Large intestine (tissue), 3 donors: ENCODE measurements at regions not wholly inside any gene's neighbourhood (a gene's known extent, or its start where the extent isn't known, plus 50 kb on each side); places are given as distances from the start of the nearest gene placed in this dataset.
A peak's percentile ranks its signal among the peaks of the same experiment; 100 is the strongest.

Source experiments
- DNase-seq, 2 donors: peaks; one replicate each; pipeline versions ENCODE4 v3.0.0 to v3.0.0-alpha.2; 2013
- H3K27ac ChIP-seq: one replicate; pipeline ENCODE4 v1.5.1; 2013; ENCODE audit warnings: low read length
- H3K27me3 ChIP-seq: 2 replicates; pipeline ENCODE4 v1.6.1; 2013; ENCODE audit warnings: low read length; ENCODE audit not compliant: control insufficient read depth, insufficient read depth
- H3K36me3 ChIP-seq: 2 replicates; pipeline ENCODE4 v1.6.1; 2013; ENCODE audit warnings: low read length; ENCODE audit not compliant: control insufficient read depth, insufficient read depth
- H3K4me1 ChIP-seq: one replicate; pipeline ENCODE4 v1.6.1; 2013; ENCODE audit warnings: low read length; ENCODE audit not compliant: control insufficient read depth, insufficient read depth
- H3K4me3 ChIP-seq: one replicate; pipeline ENCODE4 v1.5.1; 2013; ENCODE audit warnings: low read length
- H3K9me3 ChIP-seq: one replicate; pipeline ENCODE4 v1.6.1; 2013; ENCODE audit warnings: mild to moderate bottlenecking, low read depth, low read length, moderate library complexity; ENCODE audit not compliant: control insufficient read depth
- WGBS: methylation state at CpG from one replicate; pipeline ENCODE4 v1.1.5; 2013; ENCODE audit warnings: low lambda C conversion rate; ENCODE audit not compliant: insufficient coverage; 5-methylcytosine and 5-hydroxymethylcytosine counted together

DNA sequence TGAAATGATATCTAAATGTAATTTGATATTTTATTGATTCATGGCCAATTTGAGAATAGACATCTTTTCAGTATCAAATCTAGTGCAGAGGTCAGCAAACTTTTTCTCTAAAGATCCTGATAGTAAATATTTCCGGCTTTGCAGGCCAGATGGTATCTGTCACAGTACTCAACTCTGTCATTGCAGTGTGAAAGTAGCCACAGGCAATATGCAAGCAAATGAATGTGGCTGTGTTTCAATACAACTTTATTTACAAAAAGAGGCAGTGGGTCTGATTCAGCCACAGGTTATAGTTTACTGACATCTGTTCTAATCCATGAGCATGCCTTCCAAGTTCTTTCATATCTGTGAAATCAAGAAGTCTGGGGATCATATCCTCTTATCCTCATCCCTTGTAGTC lies 221.2 kb downstream of the PRDM2 start:
- Histone ChIP-seq H3K27ac (no peak overlapping the region), H3K9me3 (no peaks in the 10 kb centered on the region), H3K27me3 (no peaks in the 10 kb centered on the region), H3K36me3 (no peaks in the 10 kb centered on the region), H3K4me3 (no peak overlapping the region), H3K4me1 (peaks cover 17% of the 10 kb centered on the region)
- DNase-seq = no peak
- no CpG with 5 or more reads among the region's 1 CpG for WGBS

GRCh38 chr1:13922466-13923110 lies 222.6 kb downstream of the PRDM2 start:
- WGBS = no CpG with 5 or more reads among the region's 5 CpGs

GRCh38 chr1:13926556-13926955 lies 226.6 kb downstream of the PRDM2 start:
- Histone ChIP-seq H3K9me3 (no peaks in the 10 kb centered on the region), H3K36me3 (no peaks in the 10 kb centered on the region), H3K4me1 (peaks cover 8% of the 10 kb centered on the region), H3K27me3 (no peaks in the 10 kb centered on the region), H3K4me3 (no peak overlapping the region), H3K27ac (no peak overlapping the region)
- no peak for DNase-seq

More at GRCh38 chr1:13922466-13923110, 222.6 kb downstream of the PRDM2 start:
- Histone ChIP-seq H3K27me3 (no peaks in the 10 kb centered on the region), H3K9me3 (no peaks in the 10 kb centered on the region), H3K36me3 (no peaks in the 10 kb centered on the region), H3K27ac (peak overlapping the region; percentile 9), H3K4me3 (no peak overlapping the region), H3K4me1 (peaks cover 17% of the 10 kb centered on the region)
- peak; percentile 28 to 68 for DNase-seq

DNA sequence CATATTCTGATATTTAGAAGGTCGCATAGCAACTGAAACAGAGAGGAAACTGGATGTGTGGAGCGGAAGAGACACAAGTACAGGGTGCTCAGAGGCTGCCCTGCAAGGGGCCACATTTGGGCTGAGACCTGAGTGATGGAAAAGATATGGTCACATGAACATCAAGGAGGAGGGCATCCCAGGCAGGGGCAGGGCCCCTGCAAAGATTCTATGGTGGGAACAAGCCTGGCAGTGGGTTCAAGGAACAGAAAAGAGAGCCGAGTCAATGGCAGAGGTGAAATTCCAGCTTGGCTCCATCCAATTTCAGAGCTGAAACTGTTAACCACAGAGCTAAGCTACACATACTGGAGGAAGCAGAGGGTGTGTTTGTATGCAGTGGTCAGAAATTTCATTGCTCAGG lies 227.7 kb downstream of the PRDM2 start:
- H3K27me3 ChIP-seq = no peaks in the 10 kb centered on the region
- H3K27ac ChIP-seq = no peak overlapping the region
- H3K36me3 ChIP-seq = no peaks in the 10 kb centered on the region
- no peak for DNase-seq
- H3K9me3 ChIP-seq = no peaks in the 10 kb centered on the region
- no peaks in the 10 kb centered on the region for H3K4me1 ChIP-seq
- H3K4me3 ChIP-seq = no peak overlapping the region
- no CpG with 5 or more reads among the region's 3 CpGs for WGBS

DNA sequence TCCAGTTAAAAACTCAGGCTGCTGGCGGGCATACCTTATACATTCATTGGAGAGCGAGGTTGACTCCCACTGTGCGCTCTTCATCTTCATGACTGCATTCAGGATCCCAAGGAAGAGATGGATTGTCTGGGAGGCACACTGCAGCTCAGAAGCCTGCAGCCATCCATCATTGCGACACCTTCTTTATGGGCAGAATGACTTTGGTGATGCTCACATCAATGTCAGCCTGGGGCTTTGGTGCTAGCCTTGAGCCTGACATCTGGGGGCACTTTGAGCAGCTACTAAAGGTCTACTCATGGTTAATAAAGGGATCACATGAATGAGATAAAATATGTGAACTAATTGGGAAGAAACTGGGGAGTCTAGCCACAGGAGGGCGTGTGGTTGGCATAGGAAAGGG lies 229.3 kb downstream of the PRDM2 start:
- Histone ChIP-seq H3K36me3 (no peaks in the 10 kb centered on the region), H3K27ac (no peak overlapping the region), H3K9me3 (no peaks in the 10 kb centered on the region), H3K4me3 (no peak overlapping the region), H3K27me3 (no peaks in the 10 kb centered on the region), H3K4me1 (no peaks in the 10 kb centered on the region)
- 80% methylated on average over 1 of the region's 5 CpGs for WGBS
- no peak for DNase-seq

GRCh38 chr1:13930151-13930550 lies 230.2 kb downstream of the PRDM2 start:
- no peak for DNase-seq
- WGBS = no CpG with 5 or more reads among the region's 3 CpGs

DNA sequence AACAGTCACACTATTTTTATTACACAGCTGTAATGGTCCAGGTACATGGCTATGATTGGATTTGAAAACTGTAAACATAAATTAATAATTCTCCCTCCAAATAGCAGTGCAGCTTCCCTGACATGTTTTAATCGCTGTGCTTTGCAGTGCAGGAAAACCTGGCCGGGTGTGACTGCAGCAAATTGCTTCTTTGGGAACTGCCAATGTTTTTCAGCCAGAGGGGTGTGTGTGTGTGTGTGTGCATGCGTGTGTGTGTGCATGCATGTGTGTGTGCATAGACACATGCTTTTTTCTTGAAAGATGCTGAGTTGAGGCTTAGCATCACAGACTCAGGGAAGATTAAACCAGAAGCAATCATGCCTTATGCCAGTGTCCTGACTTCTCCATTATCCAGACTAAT lies 231.2 kb downstream of the PRDM2 start:
- no peaks in the 10 kb centered on the region for H3K27me3 ChIP-seq
- H3K4me3 ChIP-seq = no peak overlapping the region
- H3K9me3 ChIP-seq = no peaks in the 10 kb centered on the region
- no peaks in the 10 kb centered on the region for H3K36me3 ChIP-seq
- no peaks in the 10 kb centered on the region for H3K4me1 ChIP-seq
- no peak overlapping the region for H3K27ac ChIP-seq
- WGBS = no CpG with 5 or more reads among the region's 3 CpGs
- no peak for DNase-seq

More at GRCh38 chr1:13930151-13930550, 230.2 kb downstream of the PRDM2 start:
- Histone ChIP-seq H3K9me3 (no peaks in the 10 kb centered on the region), H3K4me1 (no peaks in the 10 kb centered on the region), H3K27me3 (no peaks in the 10 kb centered on the region), H3K4me3 (no peak overlapping the region), H3K27ac (no peak overlapping the region), H3K36me3 (no peaks in the 10 kb centered on the region)

DNA sequence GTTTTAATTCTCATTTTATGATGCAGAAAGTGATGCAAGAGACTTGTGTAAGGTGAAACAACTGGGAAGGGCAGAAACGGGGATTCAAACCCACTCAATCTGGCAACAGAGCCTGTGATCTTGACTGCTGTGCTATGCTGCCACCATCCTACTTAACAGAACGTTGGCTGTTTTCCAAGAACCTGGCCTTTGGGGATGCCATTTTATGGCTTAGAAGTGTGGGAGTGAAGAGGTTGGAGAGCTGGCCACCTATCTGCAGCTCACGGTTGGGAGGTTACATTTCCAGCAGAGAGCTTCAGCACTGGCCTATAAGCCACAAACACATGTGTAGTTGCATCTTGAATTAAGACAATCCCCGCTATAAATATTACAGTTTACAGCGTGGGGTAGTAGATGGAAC lies 235.3 kb downstream of the PRDM2 start:
- H3K27me3 ChIP-seq = no peaks in the 10 kb centered on the region
- H3K36me3 ChIP-seq = no peaks in the 10 kb centered on the region
- no peak overlapping the region for H3K4me3 ChIP-seq
- no peaks in the 10 kb centered on the region for H3K9me3 ChIP-seq
- DNase-seq = no peak
- no peak overlapping the region for H3K27ac ChIP-seq
- no CpG with 5 or more reads among the region's 5 CpGs for WGBS
- no peaks in the 10 kb centered on the region for H3K4me1 ChIP-seq

DNA sequence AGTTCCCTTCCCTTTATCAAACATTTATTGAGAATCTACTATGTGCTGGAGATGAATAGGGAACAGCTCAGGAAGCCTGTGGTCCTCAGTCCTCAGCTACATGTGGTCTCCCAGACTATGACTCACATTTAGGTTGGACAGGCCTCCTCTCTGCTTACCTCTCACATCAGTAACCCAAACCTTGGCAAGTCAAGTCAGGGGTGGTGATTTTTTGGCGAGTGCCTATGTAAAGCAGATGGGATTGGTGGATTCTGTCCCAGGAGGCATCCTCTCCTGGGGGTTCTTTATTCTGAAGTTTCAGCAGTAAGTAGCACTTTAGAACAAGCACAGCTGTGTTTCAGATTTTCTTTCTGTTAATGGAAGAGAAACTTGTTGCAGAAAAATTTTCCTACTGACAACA lies 241.3 kb downstream of the PRDM2 start:
- Histone ChIP-seq H3K36me3 (no peaks in the 10 kb centered on the region), H3K9me3 (no peaks in the 10 kb centered on the region), H3K27ac (no peak overlapping the region), H3K27me3 (no peaks in the 10 kb centered on the region), H3K4me1 (no peaks in the 10 kb centered on the region), H3K4me3 (no peak overlapping the region)
- WGBS = no CpG with 5 or more reads among the region's 1 CpG
- DNase-seq = no peak

DNA sequence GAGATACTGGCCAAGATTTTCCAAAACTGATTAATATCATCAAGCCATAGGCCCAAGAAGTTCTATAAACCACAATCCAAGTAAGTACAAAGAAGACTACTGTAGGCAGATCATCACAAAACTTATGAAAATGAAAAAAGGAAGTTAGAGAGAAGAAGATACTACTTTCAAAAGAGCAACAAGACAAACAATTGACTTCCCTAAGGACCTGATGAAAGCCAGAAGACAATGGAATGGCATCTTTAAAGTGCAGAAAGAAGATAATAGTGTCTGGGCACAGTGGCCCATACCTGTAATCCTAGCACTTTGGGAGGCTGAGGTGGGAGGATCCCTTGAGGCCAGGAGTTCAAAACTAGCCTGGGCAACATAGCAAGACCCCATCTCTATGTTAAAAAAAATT lies 243.1 kb downstream of the PRDM2 start:
- no peak overlapping the region for H3K27ac ChIP-seq
- no peaks in the 10 kb centered on the region for H3K36me3 ChIP-seq
- H3K27me3 ChIP-seq = no peaks in the 10 kb centered on the region
- H3K4me3 ChIP-seq = no peak overlapping the region
- no peak for DNase-seq
- H3K9me3 ChIP-seq = no peaks in the 10 kb centered on the region
- no peaks in the 10 kb centered on the region for H3K4me1 ChIP-seq

GRCh38 chr1:13945856-13946255 lies 245.9 kb downstream of the PRDM2 start:
- Histone ChIP-seq H3K4me3 (no peak overlapping the region), H3K27me3 (no peaks in the 10 kb centered on the region), H3K4me1 (no peaks in the 10 kb centered on the region), H3K27ac (no peak overlapping the region), H3K36me3 (no peaks in the 10 kb centered on the region), H3K9me3 (no peaks in the 10 kb centered on the region)
- no peak for DNase-seq
- WGBS = no CpG with 5 or more reads among the region's 2 CpGs
